ENCODE measurements at regions not wholly inside any gene's neighbourhood (a gene's known extent, or its start where the extent isn't known, plus 50 kb on each side); places are given as distances from the start of the nearest gene placed in this dataset.

DNA sequence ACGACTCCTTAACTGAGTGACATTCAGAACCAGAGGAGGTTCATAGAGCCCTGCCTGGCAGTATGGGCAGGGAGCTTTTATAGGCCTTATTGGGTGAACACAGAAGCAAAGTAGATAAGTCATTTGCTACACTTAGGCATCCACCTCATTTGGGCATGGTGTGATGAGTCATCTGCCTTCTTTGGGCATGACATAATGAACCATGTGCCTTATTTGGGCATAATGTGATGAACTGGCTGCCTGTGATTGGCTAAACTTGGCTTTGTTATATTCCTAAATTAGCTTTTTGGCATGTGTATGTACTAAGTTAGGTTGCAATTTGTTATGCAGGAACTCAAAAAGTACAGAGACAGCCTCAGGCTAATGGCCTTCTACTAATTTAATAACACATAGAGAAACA is 2210.2 kb upstream of the PCDH20 start:
- H3F3A ChIP-seq (ENCODE audit: control insufficient read depth, insufficient read depth) = no peaks in the 10 kb centered on the region
- H3K79me2 ChIP-seq (ENCODE audit: control insufficient read depth, low read length) = no peaks in the 10 kb centered on the region
- H3K27ac ChIP-seq (ENCODE audit: low read depth, low read length) = no peak overlapping the region
- H3K4me1 ChIP-seq (ENCODE audit: control insufficient read depth, low read length) = no peaks in the 10 kb centered on the region
- no peak overlapping the region for H3K4me3 ChIP-seq (ENCODE audit: low read length)
- H3K4me2 ChIP-seq (ENCODE audit: low read length) = no peak overlapping the region
- no peaks in the 10 kb centered on the region for H3K36me3 ChIP-seq (ENCODE audit: control insufficient read depth, low read length)
- H3K27me3 ChIP-seq (ENCODE audit: control insufficient read depth, low read length) = no peaks in the 10 kb centered on the region
- H3K9me3 ChIP-seq (ENCODE audit: control insufficient read depth, insufficient read depth, low read length) = no peaks in the 10 kb centered on the region
- TF ChIP-seq EZH2phosphoT487 (IDR thresholded peaks at IDR 0.05; ENCODE audit: borderline replicate concordance, low read length) (no peak), CTCF (IDR thresholded peaks at IDR 0.05; ENCODE audit: low read depth, low read length, poor library complexity, severe bottlenecking) (no peak)
- no peaks in the 10 kb centered on the region for H4K20me1 ChIP-seq (ENCODE audit: control insufficient read depth, insufficient read depth, low read depth, low read length)
- no peaks in the 10 kb centered on the region for H3K9me2 ChIP-seq (replicated peaks; ENCODE audit: control insufficient read depth, low read length)

DNA sequence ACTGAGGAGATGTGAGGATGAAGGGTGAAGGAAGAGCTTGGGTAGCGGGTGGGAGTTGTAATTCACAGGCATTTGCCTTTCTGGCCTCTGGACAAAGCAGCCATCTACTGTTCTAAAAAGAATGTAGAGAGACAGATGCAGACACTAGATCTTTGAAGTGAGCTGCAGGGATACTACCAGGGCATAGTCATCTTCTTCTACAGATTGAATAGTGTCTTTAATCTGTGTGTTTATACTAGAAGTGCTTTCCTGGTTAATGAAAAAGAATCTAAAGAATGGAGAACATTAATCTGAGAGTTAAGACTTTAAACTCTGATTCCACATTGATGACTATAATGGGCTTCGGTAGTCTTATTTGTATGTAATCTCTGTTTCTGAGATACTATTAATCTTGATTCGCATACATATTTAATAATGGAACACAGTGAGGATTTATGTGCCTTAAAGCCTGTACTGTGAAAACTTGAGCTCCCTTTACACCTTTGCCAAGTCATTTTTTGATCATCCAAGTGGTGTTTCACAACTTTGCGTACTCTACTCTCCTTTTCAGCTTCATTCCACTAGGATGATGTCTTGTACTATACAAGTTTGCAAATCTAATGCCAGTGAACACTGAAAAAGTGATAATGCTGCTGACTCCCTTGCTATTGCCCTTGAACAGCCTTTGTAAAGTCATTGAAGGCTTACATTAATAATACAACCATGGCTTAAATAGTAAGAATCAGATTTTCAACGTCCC is 2199.4 kb upstream of the PCDH20 start:
- Histone ChIP-seq H3K9me2 (replicated peaks; ENCODE audit: control insufficient read depth, low read length) (no peaks in the 10 kb centered on the region; the same call in 1 of the 2 replicates), H3K79me2 (ENCODE audit: control insufficient read depth, low read length) (no peaks in the 10 kb centered on the region), H3K27me3 (ENCODE audit: control insufficient read depth, low read length) (no peaks in the 10 kb centered on the region), H3K4me3 (ENCODE audit: low read length) (no peak overlapping the region), H4K20me1 (ENCODE audit: control insufficient read depth, insufficient read depth, low read depth, low read length) (no peaks in the 10 kb centered on the region), H3K9me3 (ENCODE audit: control insufficient read depth, insufficient read depth, low read length) (no peaks in the 10 kb centered on the region), H3K27ac (ENCODE audit: low read depth, low read length) (no peak overlapping the region), H3K4me1 (ENCODE audit: control insufficient read depth, low read length) (no peaks in the 10 kb centered on the region), H3K4me2 (ENCODE audit: low read length) (no peak overlapping the region), H3F3A (ENCODE audit: control insufficient read depth, insufficient read depth) (no peaks in the 10 kb centered on the region), H3K36me3 (ENCODE audit: control insufficient read depth, low read length) (no peaks in the 10 kb centered on the region)
- TF ChIP-seq EZH2phosphoT487 (IDR thresholded peaks at IDR 0.05; ENCODE audit: borderline replicate concordance, low read length) (no peak), CTCF (IDR thresholded peaks at IDR 0.05; ENCODE audit: low read depth, low read length, poor library complexity, severe bottlenecking) (no peak)

DNA sequence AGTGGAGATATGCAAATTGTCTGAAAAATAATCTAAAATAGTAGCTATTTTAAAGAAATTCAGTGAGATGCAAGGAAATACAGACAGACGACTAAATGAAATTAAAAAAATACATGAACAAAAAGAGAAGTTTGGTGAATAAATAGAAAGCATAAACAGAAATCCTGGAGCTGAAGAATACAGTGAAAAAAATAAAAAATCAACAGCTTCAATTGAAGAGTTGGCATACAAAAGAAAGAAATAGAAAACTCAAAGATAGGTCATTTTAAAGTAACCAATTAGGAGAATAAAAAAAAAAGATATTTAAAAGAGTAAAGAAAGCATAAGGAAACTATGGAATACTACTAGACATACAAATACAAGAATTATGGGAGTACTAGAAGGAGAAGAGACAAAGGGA is 2191.5 kb upstream of the PCDH20 start:
- TF ChIP-seq EZH2phosphoT487 (IDR thresholded peaks at IDR 0.05; ENCODE audit: borderline replicate concordance, low read length) (no peak), CTCF (IDR thresholded peaks at IDR 0.05; ENCODE audit: low read depth, low read length, poor library complexity, severe bottlenecking) (no peak)
- Histone ChIP-seq H3K36me3 (ENCODE audit: control insufficient read depth, low read length) (no peaks in the 10 kb centered on the region), H3K9me2 (replicated peaks; ENCODE audit: control insufficient read depth, low read length) (no peaks in the 10 kb centered on the region; the same call in 1 of the 2 replicates), H3K79me2 (ENCODE audit: control insufficient read depth, low read length) (no peaks in the 10 kb centered on the region), H3K27ac (ENCODE audit: low read depth, low read length) (no peak overlapping the region), H3K4me3 (ENCODE audit: low read length) (no peak overlapping the region), H3K9me3 (ENCODE audit: control insufficient read depth, insufficient read depth, low read length) (peaks cover 5% of the 10 kb centered on the region; the same call in 1 of the 2 replicates), H4K20me1 (ENCODE audit: control insufficient read depth, insufficient read depth, low read depth, low read length) (no peaks in the 10 kb centered on the region), H3K27me3 (ENCODE audit: control insufficient read depth, low read length) (no peaks in the 10 kb centered on the region), H3F3A (ENCODE audit: control insufficient read depth, insufficient read depth) (no peaks in the 10 kb centered on the region), H3K4me1 (ENCODE audit: control insufficient read depth, low read length) (no peaks in the 10 kb centered on the region), H3K4me2 (ENCODE audit: low read length) (no peak overlapping the region)
